ENCODE measurements at regions not wholly inside any gene's neighbourhood (a gene's known extent, or its start where the extent isn't known, plus 50 kb on each side); places are given as distances from the start of the nearest gene placed in this dataset.

GRCh38 chr2:204363513-204363912 is 181.8 kb upstream of the PARD3B start:
- no peak for FAIRE-seq
- no peaks in the 10 kb centered on the region for H3K4me1 ChIP-seq (ENCODE audit: insufficient read depth, low read length)
- no peaks in the 10 kb centered on the region for H3K79me2 ChIP-seq (ENCODE audit: insufficient read depth, low read length)
- no peak overlapping the region for H3K4me2 ChIP-seq (ENCODE audit: low read depth, low read length)
- in situ Hi-C loops (cut with HindIII; ENCODE audit: extremely low pct_ligation_motif_present, low pct_unique_long_range_greater_than_20kb), result no loop called here
- no peaks in the 10 kb centered on the region for H4K20me1 ChIP-seq (ENCODE audit: insufficient read depth, low read length)
- no peak overlapping the region for H2AFZ ChIP-seq (ENCODE audit: low read length)
- BruUV-seq (replicated peaks), result no TSS peak
- intact Hi-C loops (cut with micrococcal nuclease; ENCODE audit: unreplicated experiment), result no loop called here
- DNase-seq (ENCODE audit: low spot score), result no peak
- POLR2A ChIA-PET, result no interaction called here
- WGBS (ENCODE audit: low lambda C conversion rate), result 49% methylated on average over 2 of the region's 2 CpGs
- H3K4me3 ChIP-seq (replicated peaks in 1 of 3; ENCODE audit: insufficient read depth in 1 of 3, low read depth in 2 of 3, low read length in 3 of 3), result no peak overlapping the region
- H3K36me3 ChIP-seq (replicated peaks in 1 of 2; ENCODE audit: control insufficient read depth in 1 of 2, insufficient read depth in 2 of 2, low read length in 2 of 2), result no peaks in the 10 kb centered on the region
- TF ChIP-seq CENPX (CRISPR knock-in tag; IDR thresholded peaks at IDR 0.05), result no peak
- TF ChIP-seq AHDC1 (CRISPR knock-in tag; IDR thresholded peaks at IDR 0.05; ENCODE audit: borderline replicate concordance), result no peak
- TF ChIP-seq ZNF724P (CRISPR knock-in tag; IDR thresholded peaks at IDR 0.05; ENCODE audit: borderline replicate concordance), result no peak
- TF ChIP-seq BRF2 (CRISPR knock-in tag; IDR thresholded peaks at IDR 0.05), result no peak
- TF ChIP-seq ZBTB26 (CRISPR knock-in tag; IDR thresholded peaks at IDR 0.05; ENCODE audit: borderline replicate concordance), result no peak
- TF ChIP-seq ZNF761 (CRISPR knock-in tag; conservative IDR thresholded peaks at IDR 0.05), result no peak
- no peak for TF ChIP-seq SMARCE1 (IDR thresholded peaks at IDR 0.05; ENCODE audit: borderline replicate concordance)
- TF ChIP-seq NR3C1 (CRISPR knock-in tag; IDR thresholded peaks at IDR 0.05), result no peak
- TF ChIP-seq FOXJ3 (CRISPR knock-in tag; IDR thresholded peaks at IDR 0.05; ENCODE audit: borderline replicate concordance), result no peak
- no peak for ATAC-seq
- CTCF ChIA-PET (ENCODE audit: low intra/inter-chr PET ratio, low total read pairs), result no interaction called here
- no peaks in the 10 kb centered on the region for H3K27me3 ChIP-seq (ENCODE audit: control insufficient read depth in 1 of 2, insufficient read depth in 2 of 2, low read length in 2 of 2)
- no peak overlapping the region for H3K27ac ChIP-seq (ENCODE audit: extremely low read length, insufficient read depth, low read length)
- H3K9me3 ChIP-seq (ENCODE audit: low read length), result no peaks in the 10 kb centered on the region
- H3K9ac ChIP-seq (ENCODE audit: insufficient read depth, low read depth, low read length), result no peak overlapping the region
